AG20443 (cell line): ENCODE measurements at regions not wholly inside any gene's neighbourhood (a gene's known extent, or its start where the extent isn't known, plus 50 kb on each side); places are given as distances from the start of the nearest gene placed in this dataset.
"Not testable (repeated sequence)": the region's sequence is repeated elsewhere in the genome, so short reads cannot be mapped to it uniquely, and the experiment has no call there.

Experiments
- DNase-seq: peaks from one replicate; pipeline ENCODE4 v3.0.0; 2012; ENCODE audit warnings: low spot score, mixed read lengths

DNA sequence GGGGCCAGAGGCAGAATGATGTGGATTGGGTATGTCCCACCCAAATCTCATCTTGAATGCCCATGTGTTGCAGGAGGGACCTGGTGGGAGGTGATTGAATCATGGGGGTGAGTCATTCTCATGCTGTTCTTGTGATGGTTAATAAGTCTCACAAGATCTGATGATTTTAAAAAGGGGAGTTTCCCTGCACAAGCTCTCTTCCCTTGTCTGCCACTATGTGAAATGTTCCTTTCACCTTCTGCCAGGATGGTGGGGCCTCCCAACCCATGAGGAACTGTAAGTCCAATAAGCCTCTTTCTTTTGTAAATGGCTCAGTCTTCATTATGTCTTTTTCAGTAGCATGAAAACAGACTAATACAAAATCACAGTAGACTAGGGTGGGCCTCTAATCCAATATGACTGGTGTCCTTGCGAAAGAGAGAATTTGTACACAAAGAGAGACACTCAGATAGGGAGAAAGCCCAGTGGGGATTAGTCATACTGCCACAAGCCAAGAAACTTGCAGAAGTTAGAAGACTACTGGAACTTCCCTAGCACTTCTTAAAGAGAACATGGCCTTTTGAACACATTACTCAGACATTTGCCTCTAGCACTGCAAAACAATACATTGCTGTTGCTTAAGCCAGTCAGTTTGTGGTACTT, 68.4 kb downstream of the ANXA1 start:
- DNase-seq, result peak; percentile 17

DNA sequence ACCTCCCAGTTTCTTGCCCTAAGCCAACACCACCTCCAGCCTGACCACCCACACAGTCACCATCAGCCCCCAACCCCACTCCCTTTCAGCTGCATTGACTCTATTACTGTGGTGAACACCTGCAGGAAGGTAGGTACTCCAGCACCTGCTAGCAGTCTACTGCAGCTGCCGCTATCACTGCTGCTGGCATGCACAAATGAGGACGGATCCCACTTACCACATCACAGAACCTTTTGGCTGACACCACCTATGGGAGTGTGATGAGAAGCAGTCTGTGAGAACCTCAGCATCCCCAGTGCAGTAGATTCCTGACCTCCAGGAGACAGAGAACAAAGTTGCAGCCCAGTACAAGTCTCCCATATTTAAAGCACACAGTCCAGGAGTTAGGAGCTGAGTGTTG, 71.9 kb downstream of the ANXA1 start:
- DNase-seq, result no peak

DNA sequence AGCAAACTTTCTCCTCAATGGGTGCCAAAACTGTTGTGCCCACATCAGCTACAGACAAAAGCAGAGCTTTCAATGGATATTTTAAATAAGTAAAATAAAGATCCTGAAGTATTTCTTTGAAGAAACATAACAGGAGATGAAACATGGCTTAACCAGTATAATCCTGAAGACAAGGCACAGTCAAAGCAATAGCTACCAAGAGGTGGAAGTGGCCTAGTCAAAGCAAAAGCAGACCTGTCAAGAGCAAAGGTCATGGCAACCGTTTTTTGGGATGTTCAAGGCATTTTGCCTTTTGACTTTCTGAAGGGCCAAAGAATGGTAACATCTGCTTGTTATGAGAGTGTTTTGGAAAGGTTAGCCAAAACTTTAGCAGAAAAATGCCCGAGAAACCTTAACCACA, 77.9 kb downstream of the ANXA1 start:
- no peak for DNase-seq

DNA sequence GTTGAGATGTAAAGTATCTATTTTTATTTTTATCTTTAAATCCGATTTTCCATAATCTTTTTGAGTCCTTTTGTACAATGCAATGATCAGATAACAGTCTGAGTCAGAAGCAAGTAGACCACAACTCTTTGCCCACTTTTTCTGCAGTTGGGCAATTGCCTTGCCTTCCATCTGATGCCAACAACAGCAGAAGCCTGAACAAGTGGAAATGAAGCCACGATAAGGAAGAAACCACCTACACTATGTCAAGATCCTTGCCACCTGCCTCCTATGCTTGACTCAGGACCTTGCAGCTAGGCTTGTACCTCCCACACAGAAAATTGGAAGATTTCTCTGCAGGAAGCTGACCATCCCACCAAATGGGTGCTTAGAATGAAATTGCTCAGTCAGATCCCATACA, 78.6 kb downstream of the ANXA1 start:
- no peak for DNase-seq

DNA sequence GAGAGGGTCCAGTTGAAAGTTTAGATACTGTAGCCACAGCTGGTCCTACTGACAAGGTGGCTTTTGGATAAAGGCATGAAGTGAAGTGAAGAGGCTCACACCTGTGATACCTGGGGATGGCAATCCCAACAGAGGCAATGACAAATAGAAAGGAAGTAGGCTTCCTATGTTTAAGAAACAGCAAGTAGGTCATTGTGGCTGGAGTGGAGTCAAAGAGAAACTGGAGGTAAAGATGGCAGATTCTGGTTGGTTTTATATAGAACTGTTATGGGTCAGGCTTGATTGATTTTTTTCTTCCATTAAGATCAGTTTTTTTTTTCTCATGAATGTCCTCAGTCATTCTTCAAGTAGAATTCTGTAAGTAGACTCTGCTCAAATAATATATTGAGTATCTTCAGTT, 79.5 kb downstream of the ANXA1 start:
- no peak for DNase-seq

DNA sequence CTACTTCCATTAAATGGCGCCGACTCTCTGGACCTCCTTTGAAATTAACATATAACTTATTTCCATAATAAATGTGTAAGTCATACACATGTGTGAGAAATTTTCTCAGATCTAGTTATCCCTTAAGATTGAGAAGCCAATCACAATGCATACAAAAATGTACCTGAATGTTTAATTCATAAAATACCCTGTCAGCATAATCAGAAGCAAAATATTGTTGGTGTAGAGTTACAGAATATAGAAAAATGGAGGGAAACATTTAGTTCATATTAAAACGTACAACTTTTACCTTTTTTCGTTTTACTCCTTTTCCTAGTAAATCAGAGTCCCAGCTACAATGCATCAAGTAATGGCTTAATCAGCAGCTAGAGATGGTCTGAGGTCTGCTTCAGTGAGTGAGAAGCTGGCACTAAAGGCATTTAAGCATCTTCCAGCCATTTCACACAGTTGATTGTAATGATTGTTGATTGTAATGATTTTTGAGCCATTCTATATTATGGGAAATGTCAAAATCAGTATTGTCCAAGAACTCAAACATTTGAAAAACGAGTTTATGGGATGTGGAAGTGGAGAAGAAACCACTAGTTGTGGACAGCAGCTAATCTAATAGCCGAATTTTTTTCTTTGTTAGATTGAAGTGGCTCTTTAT, 81.8 kb downstream of the ANXA1 start:
- no peak for DNase-seq

DNA sequence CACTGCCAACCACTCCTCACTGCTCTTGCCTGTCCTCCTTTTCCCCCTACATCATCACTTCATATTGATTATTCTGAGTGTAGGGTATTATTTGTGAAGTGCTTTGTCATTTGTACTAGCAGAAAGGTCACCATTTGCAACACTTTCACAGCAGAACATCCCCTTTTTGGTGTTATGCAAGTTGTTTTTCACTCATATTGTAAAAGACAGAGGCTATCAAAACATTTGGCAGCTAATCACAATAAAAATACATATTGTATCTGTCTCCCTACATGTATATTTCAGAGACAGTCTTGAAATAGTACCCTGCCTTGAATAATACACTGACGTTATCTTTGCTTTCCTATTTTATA, 82.3 kb downstream of the ANXA1 start:
- no peak for DNase-seq

DNA sequence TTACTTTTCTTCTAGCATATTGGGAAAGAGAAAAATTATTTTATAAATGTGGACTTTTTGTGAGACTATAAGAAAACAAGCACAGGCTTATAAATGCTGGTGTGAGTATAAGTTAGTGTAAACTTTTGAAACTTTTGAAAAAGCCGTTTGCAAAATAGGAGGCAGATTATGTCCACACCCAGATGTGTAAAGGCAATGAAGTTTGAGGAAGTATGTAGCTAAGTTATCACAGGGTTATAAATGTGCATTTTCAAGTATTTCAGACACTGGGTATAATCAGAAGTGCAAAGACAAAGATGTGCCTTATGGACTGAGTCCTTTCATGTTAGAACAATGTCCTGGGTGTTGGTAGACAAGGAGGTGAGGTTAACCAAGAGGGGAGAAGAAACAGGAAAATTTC, 85.5 kb downstream of the ANXA1 start:
- no peak for DNase-seq

DNA sequence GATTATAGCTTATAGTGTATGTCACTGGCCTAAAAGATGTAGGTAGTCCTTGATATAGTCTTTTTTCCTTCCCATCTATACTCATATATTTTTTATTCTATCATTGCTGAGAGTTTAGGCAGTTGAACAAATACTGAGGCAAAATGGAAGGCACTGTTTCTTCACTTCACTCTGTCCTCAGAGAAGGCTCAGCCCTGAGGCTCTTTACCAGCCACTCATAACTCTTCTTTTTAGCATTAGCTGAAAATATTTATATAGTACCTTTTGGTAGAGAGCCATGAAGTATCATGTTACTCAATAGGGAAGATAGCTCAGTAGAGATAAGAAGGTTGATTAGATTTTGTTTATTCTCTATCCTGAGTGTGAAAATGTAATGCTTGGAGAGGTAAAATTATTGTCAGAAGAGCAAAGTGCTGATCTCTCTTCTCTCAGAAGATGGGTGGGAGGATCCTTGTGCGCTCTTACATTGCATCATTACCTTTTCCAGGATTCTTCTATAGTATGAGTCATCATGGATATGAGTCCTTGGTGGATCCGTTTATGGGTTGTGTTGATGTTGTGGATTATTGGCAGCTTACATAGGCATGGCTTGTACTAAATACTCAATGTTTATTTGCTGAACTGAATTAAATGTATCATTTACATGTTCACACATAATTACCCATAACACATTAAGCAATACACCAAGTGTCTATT, 88.1 kb downstream of the ANXA1 start:
- no peak for DNase-seq

DNA sequence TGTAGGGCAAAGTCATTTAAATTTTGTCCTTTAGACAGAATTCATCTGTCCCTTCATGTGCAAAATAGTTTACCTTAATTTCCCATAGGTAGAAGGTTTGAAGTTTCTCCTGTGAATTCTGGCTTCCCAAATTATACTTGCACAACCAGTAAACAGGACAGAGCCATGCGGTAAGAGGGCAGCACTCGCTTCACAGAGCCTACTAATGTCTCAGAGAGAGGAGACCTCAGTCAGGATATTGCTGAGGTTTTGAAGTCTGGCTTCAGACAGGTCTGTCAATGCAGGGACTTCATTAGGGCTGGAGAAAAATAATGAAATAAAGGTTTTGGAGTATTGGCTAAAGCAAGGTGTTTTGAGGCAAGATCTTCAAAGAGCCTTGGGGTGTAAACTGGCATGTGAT, 91.4 kb downstream of the ANXA1 start:
- no peak for DNase-seq

DNA sequence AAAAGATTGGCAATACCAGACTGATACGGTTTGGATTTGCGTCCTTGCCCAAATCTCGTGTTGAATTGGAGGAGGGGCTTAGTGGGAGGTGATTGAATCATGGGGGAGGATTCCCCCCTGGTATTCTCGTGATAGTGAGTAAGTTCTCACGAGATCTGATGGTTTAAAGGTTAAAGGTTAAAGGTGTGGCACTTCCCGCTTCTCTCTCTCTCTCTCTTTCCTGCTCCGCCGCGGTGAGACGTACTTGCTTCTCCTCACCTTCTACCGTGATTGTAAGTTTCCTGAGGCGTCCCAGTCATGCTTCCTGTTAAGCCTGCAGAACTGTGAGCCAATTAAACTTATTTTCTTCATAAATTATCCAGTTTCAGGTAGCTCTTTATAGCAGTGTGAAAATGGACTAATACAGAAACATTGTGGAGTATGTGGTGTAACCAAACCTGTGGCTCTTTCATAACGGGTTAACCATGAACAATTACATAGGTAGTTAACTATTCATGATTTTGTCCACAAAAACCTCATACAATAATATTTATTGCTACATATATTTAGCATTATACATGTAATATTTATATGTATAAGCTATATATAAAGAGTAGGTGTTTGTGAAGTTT, 107.5 kb downstream of the ANXA1 start:
- DNase-seq, result no peak

DNA sequence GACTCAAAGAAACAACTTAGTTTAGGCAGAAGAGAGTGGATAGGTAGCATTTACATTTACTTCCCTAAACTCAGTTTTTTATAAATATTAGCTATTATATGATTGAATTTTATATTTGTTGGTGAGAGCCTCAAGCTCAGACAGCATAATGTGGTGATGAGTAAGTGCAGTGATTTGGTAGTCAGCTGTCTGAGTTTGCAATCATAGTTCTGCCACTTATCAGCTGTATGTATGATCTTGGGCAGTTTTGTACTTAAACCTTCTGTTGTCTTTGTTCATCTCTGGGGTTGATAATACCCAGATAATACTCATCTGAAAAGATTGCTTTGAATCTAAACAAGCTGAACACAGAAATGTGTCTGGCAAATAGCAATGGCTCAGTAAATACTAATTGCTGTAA, 108.8 kb downstream of the ANXA1 start:
- DNase-seq, result no peak

DNA sequence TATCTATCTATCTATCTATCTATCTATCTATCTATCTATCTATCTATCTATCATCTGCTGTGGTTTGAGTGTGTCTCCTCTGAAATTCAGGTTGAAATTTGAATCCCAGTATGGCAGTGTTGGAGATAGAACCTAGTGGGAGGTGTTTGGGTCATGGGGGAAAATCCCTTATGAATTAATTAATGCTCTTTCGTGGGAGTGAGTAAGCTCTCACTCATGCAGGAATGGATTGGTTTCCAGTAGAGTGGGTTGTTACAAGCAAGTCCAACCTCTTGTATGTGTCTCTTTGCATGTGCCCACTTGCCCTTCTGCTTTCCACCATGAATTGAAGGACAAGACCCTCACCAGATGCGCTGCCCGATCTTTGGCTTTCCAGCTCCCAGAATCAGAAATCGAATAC, 113.0 kb downstream of the ANXA1 start:
- no peak for DNase-seq

DNA sequence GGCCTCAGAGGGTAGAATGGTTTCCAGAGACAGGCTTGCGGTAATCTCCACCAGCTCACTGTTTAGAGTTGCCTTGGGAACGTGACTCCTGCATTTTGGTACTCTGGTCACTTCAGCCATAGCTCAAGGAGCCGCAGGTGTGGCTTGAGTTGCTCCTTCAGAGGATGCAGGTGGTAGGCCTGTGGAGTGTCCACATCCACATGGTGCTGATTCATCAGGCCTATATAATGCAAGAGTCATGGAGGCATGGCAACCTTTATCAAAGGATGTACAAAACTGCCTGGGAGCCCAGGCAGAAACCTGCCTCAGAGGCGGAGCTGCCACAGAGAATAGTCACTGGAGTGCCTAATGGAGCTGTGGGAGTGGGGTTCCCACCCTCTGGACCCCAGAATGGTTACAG, 114.2 kb downstream of the ANXA1 start:
- no peak for DNase-seq

DNA sequence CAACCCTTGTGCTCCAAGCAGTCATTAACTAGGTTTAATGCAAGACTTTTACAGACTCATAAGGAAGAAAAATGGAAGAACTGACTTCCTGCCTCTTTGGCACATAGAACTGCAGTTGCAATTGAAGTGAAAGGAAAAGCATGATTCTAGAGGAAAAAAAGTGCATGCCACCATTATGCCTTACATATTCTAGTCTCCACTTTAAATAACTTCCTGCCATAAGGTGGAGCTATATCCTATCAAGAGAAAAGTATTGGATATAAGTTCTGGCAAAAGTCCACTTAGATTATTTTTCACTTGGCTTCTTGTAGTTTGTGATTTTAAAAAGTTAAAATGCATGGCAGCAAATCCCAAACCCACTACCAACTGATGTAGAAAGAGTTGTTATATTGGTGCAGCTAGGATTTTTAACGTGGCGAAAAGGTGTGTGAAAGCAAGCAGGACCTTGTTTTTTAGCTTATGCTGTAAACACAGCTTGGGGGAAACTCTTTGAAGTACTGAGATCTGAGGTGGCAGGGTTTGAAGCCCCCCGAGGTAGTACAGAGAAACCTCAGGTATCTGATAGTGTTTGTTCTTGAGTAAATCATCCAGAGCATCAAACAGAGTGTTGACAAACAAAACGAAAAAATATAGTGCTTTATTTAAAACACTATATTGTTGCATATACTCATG, 117.9 kb downstream of the ANXA1 start:
- no peak for DNase-seq

DNA sequence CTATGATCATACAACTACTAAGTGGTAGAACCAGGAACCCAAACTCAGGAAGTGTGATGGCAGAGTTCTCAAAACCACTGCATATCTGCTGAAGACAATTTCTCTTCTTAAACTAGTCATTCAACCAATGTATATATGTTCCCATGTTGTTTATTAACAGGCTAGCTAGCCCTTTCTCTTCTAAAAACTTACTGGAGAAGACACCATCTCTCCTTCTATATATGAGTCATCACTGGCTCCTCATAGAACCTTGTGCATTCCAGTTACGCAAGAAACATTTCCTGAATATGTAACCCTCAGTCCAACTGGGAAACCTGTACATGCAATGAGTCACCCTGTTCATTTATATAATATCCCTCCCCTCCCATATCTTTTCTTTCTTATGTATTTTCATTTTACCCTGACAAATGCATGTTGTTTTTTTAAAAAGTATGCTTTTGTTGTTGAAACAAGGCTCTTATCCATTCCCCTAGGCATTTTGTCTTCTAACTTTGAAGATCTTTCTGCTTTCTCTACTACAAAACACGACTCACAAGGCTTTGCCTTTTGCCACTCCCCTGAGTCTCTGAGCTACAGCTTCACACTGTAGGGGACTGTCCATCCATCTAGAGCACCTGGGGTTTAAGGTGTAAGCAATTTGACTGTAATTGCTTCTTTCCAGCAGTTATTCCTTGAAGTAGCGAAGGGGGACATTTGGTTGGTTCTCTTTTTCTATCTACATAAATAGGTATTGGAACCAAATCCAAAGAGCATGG, 119.5 kb downstream of the ANXA1 start:
- DNase-seq, result peak; percentile 14

DNA sequence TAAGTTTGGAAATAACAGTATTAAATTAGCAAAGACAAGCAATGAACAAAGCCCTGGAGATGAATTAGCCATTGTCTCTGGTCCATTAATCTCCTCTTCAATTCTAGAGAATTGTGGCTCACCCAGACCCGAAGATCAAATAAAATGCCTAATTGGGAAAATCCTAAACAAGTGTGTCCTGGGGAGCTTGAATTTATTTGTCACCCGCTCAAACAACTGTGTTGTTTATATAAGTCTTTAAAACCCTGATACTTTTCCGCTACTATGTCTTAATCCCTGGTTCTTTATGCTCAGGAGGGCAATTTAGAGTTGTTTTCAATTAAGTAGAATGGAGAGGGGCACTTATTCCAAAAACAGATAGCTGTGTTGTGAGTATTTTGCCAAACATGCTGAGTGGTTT, 128.4 kb downstream of the ANXA1 start:
- no peak for DNase-seq

DNA sequence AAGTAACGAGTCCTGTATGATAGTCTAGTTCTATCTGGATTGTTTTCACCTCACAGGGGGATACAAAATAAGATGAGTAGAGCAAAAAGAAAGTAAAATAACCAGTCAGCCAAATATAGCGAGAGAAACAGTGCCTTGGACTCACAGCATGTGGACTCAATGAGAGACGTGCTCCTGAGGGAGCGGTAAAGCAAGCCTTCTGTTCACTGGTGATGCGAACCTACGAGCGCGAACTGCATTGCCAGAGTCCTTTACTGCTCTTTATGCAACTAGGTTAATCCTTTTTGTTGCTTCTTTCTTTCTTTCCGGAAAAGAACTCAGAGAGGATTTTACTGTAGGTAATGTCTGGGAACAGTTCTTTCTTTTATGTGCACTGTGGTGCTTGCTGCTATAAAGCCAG, 132.7 kb downstream of the ANXA1 start:
- no peak for DNase-seq

DNA sequence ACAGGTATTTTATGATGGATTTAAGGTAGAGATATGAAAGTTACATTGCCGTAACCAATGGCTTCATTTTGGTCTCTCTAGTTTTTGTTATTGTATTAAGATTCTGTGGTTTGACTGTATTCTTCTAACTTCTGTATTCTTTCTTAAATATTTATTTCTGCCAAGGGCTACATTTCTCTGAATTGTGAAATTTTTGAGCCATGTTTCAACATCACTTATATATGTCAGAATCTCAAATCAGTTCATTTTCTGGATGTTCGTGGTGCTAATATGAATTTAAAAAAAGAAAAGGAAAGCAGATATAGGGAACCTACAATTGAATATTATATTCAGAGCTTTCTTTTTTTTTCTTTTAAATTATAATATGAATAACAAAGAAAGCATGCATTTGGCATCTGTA, 142.7 kb downstream of the ANXA1 start:
- DNase-seq, result no peak

DNA sequence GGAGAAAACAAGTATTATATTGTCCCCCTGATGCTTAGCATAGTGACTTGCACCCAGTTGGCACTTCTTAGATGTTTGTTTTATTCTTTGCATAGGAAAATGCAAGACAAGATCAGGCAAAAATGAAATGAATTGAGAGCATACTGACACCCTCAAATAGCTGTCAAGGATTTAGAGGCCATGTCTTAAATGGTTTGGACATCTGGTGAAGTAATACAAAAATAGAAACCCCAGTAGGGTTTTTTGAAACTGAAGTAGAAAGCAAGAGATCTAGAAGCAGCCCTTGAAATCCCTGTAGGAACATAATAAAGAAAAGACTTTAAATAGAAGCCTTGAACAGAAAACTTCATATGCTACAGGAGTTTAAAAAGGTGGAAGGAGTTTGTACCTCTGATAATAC, 174.3 kb downstream of the ANXA1 start:
- DNase-seq, result no peak

DNA sequence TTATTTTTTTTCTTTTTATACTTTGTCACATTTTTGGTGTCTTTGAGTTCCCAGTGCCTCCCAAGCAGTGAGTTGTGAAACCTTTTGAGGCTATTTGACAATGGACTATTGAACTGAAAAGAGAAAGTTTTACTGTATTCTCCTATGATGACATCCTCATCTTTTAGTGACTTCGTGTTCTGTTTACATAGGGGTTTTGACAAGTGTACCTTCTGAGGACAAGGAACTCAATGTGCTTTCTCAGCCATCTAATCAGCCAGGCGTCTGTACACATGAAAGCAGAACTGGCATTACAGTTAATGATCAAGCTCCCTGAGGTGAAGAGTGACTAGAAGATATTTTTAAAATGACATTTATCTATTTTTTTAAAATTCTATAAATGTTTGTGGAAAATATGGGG, 175.5 kb downstream of the ANXA1 start:
- no peak for DNase-seq

DNA sequence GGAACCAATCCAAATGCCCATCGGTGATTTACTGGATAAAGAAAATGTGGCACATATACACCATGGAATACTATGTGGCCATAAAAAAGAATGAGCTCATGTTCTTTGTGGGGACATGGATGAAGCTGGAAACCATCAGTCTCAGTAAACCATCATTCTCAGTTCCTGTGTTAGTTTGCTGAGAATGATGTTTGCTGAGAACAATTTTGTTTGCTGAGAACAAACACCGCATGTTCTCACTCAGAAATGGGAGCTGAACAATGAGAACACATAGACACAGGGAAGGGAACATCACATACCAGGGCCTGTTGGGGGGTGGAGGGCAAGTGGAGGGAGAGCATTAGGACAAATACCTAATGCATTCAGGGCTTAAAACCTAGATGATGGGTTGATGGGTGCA, 185.5 kb downstream of the ANXA1 start:
- DNase-seq, result not testable (repeated sequence)
